Stomach (tissue), 8 donors: ENCODE measurements at regions not wholly inside any gene's neighbourhood (a gene's known extent, or its start where the extent isn't known, plus 50 kb on each side); places are given as distances from the start of the nearest gene placed in this dataset.

Experiments used
- DNase-seq, 2 donors: peaks; one replicate each; pipeline versions ENCODE4 v3.0.0 to v3.0.0-alpha.2; 2013 to 2019
- H3K27ac ChIP-seq, 5 donors: fragments of 200-600 bp in 4 of 5; sonication (generic) in 4 of 5; one replicate each; pipeline ENCODE4 v1.5.1; 2013 to 2019; ENCODE audit warnings: mild to moderate bottlenecking in 1 of 5, moderate library complexity in 1 of 5
- H3K27me3 ChIP-seq, 3 donors: fragments of 200-600 bp; sonication (generic); one replicate each; pipeline ENCODE4 v1.5.1; 2017 to 2019; ENCODE audit warnings: mixed run types in 1 of 3
- H3K36me3 ChIP-seq, 4 donors: fragments of 200-600 bp; sonication (generic); 1 replicate in 3 of 4; 2 replicates in 1 of 4; pipeline ENCODE4 v1.5.1; 2016 to 2019
- H3K4me1 ChIP-seq, 4 donors: fragments of 200-600 bp; sonication (generic); one replicate each; pipeline ENCODE4 v1.5.1; 2016 to 2019
- H3K4me3 ChIP-seq, 4 donors: fragments of 200-600 bp; sonication (generic) in 3 of 4; one replicate each; pipeline ENCODE4 v1.5.1; 2016 to 2019; ENCODE audit warnings: mild to moderate bottlenecking in 1 of 4
- H3K9me3 ChIP-seq, 4 donors: fragments of 200-600 bp; sonication (generic); one replicate each; pipeline ENCODE4 v1.5.1; 2016 to 2019
- CTCF ChIP-seq, 7 experiments: fragments of 450-650 bp in 4 of 7; fragments of 200-600 bp in 3 of 7; sonication (generic) in 3 of 7; IDR thresholded peaks; one replicate each; pipeline ENCODE4 v1.5.1; 2016 to 2019; ENCODE audit warnings: antibody characterized with exemption in 7 of 7, control low read depth in 2 of 7, mild to moderate bottlenecking in 1 of 7
- EP300 ChIP-seq: sonication (generic); formaldehyde crosslinking; IDR thresholded peaks from one replicate; pipeline ENCODE4 v1.6.1; 2017; ENCODE audit warnings: antibody characterized with exemption
- POLR2A ChIP-seq, 4 donors: fragments of 450-650 bp; IDR thresholded peaks; one replicate each; pipeline ENCODE4 v1.6.1; 2016; ENCODE audit warnings: antibody characterized with exemption in 4 of 4, control low read depth in 2 of 4, mild to moderate bottlenecking in 1 of 4, moderate library complexity in 1 of 4
- POLR2AphosphoS5 ChIP-seq, 3 donors: sonication (generic); formaldehyde crosslinking; IDR thresholded peaks; one replicate each; pipeline ENCODE4 v1.6.1; 2016; ENCODE audit warnings: antibody characterized with exemption in 3 of 3
- WGBS, 5 donors: extraction: QIAGEN DNeasy Blood & Tissue Kit in 3 of 5; methylation state at CpG; one replicate each; pipeline versions ENCODE4 v1.1.5 to v1.1.7; 2013 to 2018; 5-methylcytosine and 5-hydroxymethylcytosine counted together
- intact Hi-C: fragments of 100-400 bp; cut with DNase I; formaldehyde crosslinking; loops from one replicate; pipeline ENCODE4 v1.15.1; 2023; ENCODE audit warnings: low total_unique reads
- donor health status: healthy with polysubstance abuse.
- donor health status: Bipolar disorder and iron deficiency.
- donor health status: healthy.

GRCh38 chr2:118670838-118671237 is 176.6 kb downstream of the EN1 start:
- no peak overlapping the region for H3K4me3 ChIP-seq
- H3K36me3 ChIP-seq = no peaks in the 10 kb centered on the region
- H3K27ac ChIP-seq = no peak overlapping the region
- no peaks in the 10 kb centered on the region for H3K27me3 ChIP-seq
- TF ChIP-seq POLR2A (IDR thresholded peaks at IDR 0.05) (no peak), CTCF (IDR thresholded peaks at IDR 0.05) (no peak), POLR2AphosphoS5 (IDR thresholded peaks at IDR 0.05) (no peak), EP300 (no peak)
- 47 to 71% (median 61%) methylated on average over 6 of the region's 6 CpGs for WGBS, 5 donors
- peaks cover 0 to 9% (median 0%) of the 10 kb centered on the region in 4 donors for H3K4me1 ChIP-seq
- intact Hi-C loops = no loop called here
- H3K9me3 ChIP-seq = no peaks in the 10 kb centered on the region
- peak in 1 of 2 donors; percentile 76 for DNase-seq

DNA sequence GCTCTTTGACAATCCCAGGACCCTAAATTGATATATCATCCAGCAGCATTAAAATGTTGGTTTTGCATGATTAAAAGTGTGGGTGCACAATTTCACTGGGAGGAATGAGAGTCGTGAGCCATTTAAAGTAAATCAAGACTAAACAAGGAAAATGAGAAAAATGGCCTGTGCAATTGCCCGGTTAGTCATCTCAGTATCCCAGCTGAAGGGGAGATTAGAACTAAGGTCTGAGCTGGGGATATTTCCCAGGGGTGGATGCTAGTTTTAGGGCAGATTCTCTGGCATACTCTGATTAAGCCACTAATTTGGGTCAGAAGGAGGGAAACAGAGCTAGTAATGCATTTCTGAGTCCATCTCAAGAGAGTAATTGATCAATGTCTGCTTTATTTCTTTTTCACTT is 177.2 kb downstream of the EN1 start:
- intact Hi-C loops = no loop called here
- WGBS, 5 donors = 59 to 76% (median 63%) methylated on average over 2 of the region's 2 CpGs
- no peak overlapping the region for H3K4me3 ChIP-seq
- no peak for DNase-seq
- TF ChIP-seq POLR2A (IDR thresholded peaks at IDR 0.05) (no peak), CTCF (IDR thresholded peaks at IDR 0.05) (no peak), POLR2AphosphoS5 (IDR thresholded peaks at IDR 0.05) (no peak), EP300 (no peak)
- H3K9me3 ChIP-seq = no peaks in the 10 kb centered on the region
- H3K4me1 ChIP-seq = peaks cover 0 to 9% (median 0%) of the 10 kb centered on the region in 4 donors
- H3K27ac ChIP-seq = no peak overlapping the region
- H3K36me3 ChIP-seq = no peaks in the 10 kb centered on the region
- H3K27me3 ChIP-seq = no peaks in the 10 kb centered on the region

GRCh38 chr2:118669654-118670053 is 177.8 kb downstream of the EN1 start:
- TF ChIP-seq POLR2AphosphoS5 (IDR thresholded peaks at IDR 0.05) = no peak
- no peak for DNase-seq
- intact Hi-C loops = no loop called here

GRCh38 chr2:118668431-118669424 is 178.7 kb downstream of the EN1 start:
- Histone ChIP-seq H3K4me3 (no peak overlapping the region), H3K27me3 (no peaks in the 10 kb centered on the region), H3K36me3 (no peaks in the 10 kb centered on the region), H3K4me1 (peaks cover 0 to 9% (median 0%) of the 10 kb centered on the region in 4 donors), H3K9me3 (no peaks in the 10 kb centered on the region), H3K27ac (peak overlapping the region in 1 of 5 donors; percentile 40)
- TF ChIP-seq POLR2A (IDR thresholded peaks at IDR 0.05) (no peak), EP300 (no peak), CTCF (IDR thresholded peaks at IDR 0.05) (no peak)
- WGBS, 5 donors = 36 to 51% (median 39%) methylated on average over 9 of the region's 9 CpGs
- intact Hi-C loops = no loop called here
- peak in 1 of 2 donors; percentile 48 for DNase-seq

More at GRCh38 chr2:118669654-118670053, 177.8 kb downstream of the EN1 start:
- Histone ChIP-seq H3K27ac (no peak overlapping the region), H3K27me3 (no peaks in the 10 kb centered on the region), H3K4me1 (peaks cover 0 to 9% (median 0%) of the 10 kb centered on the region in 4 donors), H3K4me3 (no peak overlapping the region), H3K9me3 (no peaks in the 10 kb centered on the region), H3K36me3 (no peaks in the 10 kb centered on the region)

GRCh38 chr2:118667964-118668363 is 179.5 kb downstream of the EN1 start:
- WGBS, 5 donors = 69 to 86% (median 80%) methylated on average over 6 of the region's 6 CpGs
- H3K9me3 ChIP-seq = no peaks in the 10 kb centered on the region
- H3K36me3 ChIP-seq = no peaks in the 10 kb centered on the region
- peak overlapping the region in 1 of 5 donors; percentile 40 for H3K27ac ChIP-seq
- no peak for DNase-seq
- H3K4me1 ChIP-seq = peaks cover 0 to 9% (median 0%) of the 10 kb centered on the region in 4 donors
- intact Hi-C loops = no loop called here
- H3K27me3 ChIP-seq = no peaks in the 10 kb centered on the region
- TF ChIP-seq POLR2AphosphoS5 (IDR thresholded peaks at IDR 0.05) (no peak), EP300 (no peak), POLR2A (IDR thresholded peaks at IDR 0.05) (no peak), CTCF (IDR thresholded peaks at IDR 0.05) (no peak)
- H3K4me3 ChIP-seq = no peak overlapping the region
